HEK293 (cell line): ENCODE measurements at regions not wholly inside any gene's neighbourhood (a gene's known extent, or its start where the extent isn't known, plus 50 kb on each side); places are given as distances from the start of the nearest gene placed in this dataset.

Source experiments
- CTCF ChIA-PET: fragments of 350-600 bp; formaldehyde crosslinking; extraction: SDS; loops from one replicate; lab custom pipeline; 2021; ENCODE audit warnings: antibody characterized with exemption; lab: Yijun Ruan, JAX
- POLR2A ChIA-PET: fragments of 300-600 bp; formaldehyde crosslinking; extraction: SDS; loops from one replicate; lab custom pipeline; 2020; ENCODE audit warnings: antibody characterized with exemption, inconsistent platforms; lab: Yijun Ruan, JAX
- H3K27ac ChIP-seq: fragments of 200-500 bp; sonication (Bioruptor generic); 2 replicates; pipeline ENCODE4 v1.5.1; 2014; ENCODE audit warnings: low read depth, low read length, control low read depth, inconsistent platforms; ENCODE audit errors: extremely low read depth
- H3K36me3 ChIP-seq, 2 experiments: fragments of 200-500 bp in 1 of 2; sonication (Bioruptor generic) in 1 of 2; 1 replicate in 1 of 2; 2 replicates in 1 of 2; pipeline ENCODE4 v1.5.1; 2014 to 2017; ENCODE audit warnings: inconsistent platforms in 2 of 2, low read length in 2 of 2; ENCODE audit not compliant: control insufficient read depth in 2 of 2, insufficient read depth in 1 of 2
- H3K4me1 ChIP-seq: fragments of 200-500 bp; sonication (Bioruptor generic); 2 replicates; pipeline ENCODE4 v1.5.1; 2014; ENCODE audit warnings: mild to moderate bottlenecking, low read length, inconsistent platforms; ENCODE audit not compliant: control insufficient read depth, insufficient read depth
- H3K4me3 ChIP-seq: 2 replicates; pipeline ENCODE4 v1.5.1; 2011; ENCODE audit warnings: low read depth, mild to moderate bottlenecking, control low read depth, low read length, moderate library complexity
- H3K9me3 ChIP-seq: fragments of 200-500 bp; sonication (Bioruptor generic); 2 replicates; pipeline ENCODE4 v1.5.1; 2014; ENCODE audit warnings: low read depth, low read length, inconsistent platforms; ENCODE audit not compliant: control insufficient read depth, insufficient read depth
- AEBP2 ChIP-seq: fragments of 450-650 bp; formaldehyde crosslinking; IDR thresholded peaks from 2 replicates; pipeline ENCODE4 v1.5.1; 2016; ENCODE audit warnings: missing biosample characterization, missing genetic modification characterization, borderline replicate concordance
- GLI4 ChIP-seq: fragments of 450-650 bp; formaldehyde crosslinking; IDR thresholded peaks from 2 replicates; pipeline ENCODE4 v1.5.1; 2016; ENCODE audit warnings: missing biosample characterization, missing genetic modification characterization
- PRDM6 ChIP-seq: fragments of 450-650 bp; formaldehyde crosslinking; IDR thresholded peaks from 2 replicates; pipeline ENCODE4 v1.5.1; 2017; ENCODE audit warnings: missing biosample characterization, missing genetic modification characterization
- SCRT2 ChIP-seq: fragments of 450-650 bp; formaldehyde crosslinking; IDR thresholded peaks from 2 replicates; pipeline ENCODE4 v1.5.1; 2016; ENCODE audit warnings: missing biosample characterization, missing genetic modification characterization
- ZNF174 ChIP-seq: fragments of 450-650 bp; formaldehyde crosslinking; IDR thresholded peaks from 2 replicates; pipeline ENCODE4 v1.5.0; 2017; ENCODE audit warnings: missing biosample characterization, mild to moderate bottlenecking, missing genetic modification characterization
- ZNF202 ChIP-seq: fragments of 450-650 bp; formaldehyde crosslinking; IDR thresholded peaks from 2 replicates; pipeline ENCODE4 v1.5.1; 2016; ENCODE audit warnings: missing biosample characterization, missing genetic modification characterization, borderline replicate concordance
- ZNF221 ChIP-seq: fragments of 450-650 bp; formaldehyde crosslinking; IDR thresholded peaks from 2 replicates; pipeline ENCODE4 v1.5.1; 2017; ENCODE audit warnings: missing biosample characterization, missing genetic modification characterization, borderline replicate concordance
- ZNF341 ChIP-seq: fragments of 450-650 bp; formaldehyde crosslinking; IDR thresholded peaks from 2 replicates; pipeline ENCODE4; 2016; ENCODE audit warnings: low read depth, missing biosample characterization, missing genetic modification characterization
- ZNF548 ChIP-seq: fragments of 450-650 bp; formaldehyde crosslinking; IDR thresholded peaks from 2 replicates; pipeline ENCODE4 v1.5.1; 2016; ENCODE audit warnings: missing biosample characterization, missing genetic modification characterization
- ZNF549 ChIP-seq: fragments of 450-650 bp; IDR thresholded peaks from 2 replicates; pipeline ENCODE4 v1.5.1; 2018; ENCODE audit warnings: missing biosample characterization, missing genetic modification characterization, mild to moderate bottlenecking, inconsistent platforms, moderate library complexity
- ZNF791 ChIP-seq: fragments of 450-650 bp; formaldehyde crosslinking; IDR thresholded peaks from 2 replicates; pipeline ENCODE4 v1.5.1; 2016; ENCODE audit warnings: missing biosample characterization, missing genetic modification characterization
- ZNF843 ChIP-seq: fragments of 450-650 bp; formaldehyde crosslinking; IDR thresholded peaks from 2 replicates; pipeline ENCODE4 v1.5.1; 2016; ENCODE audit warnings: missing biosample characterization, missing genetic modification characterization
- TF ChIP-seq, protein P1 (sequence below): sonication (generic); formaldehyde crosslinking; IDR thresholded peaks from 2 replicates; pipeline ENCODE4 v1.8.1; 2022; ENCODE audit warnings: mild to moderate bottlenecking, moderate library complexity, missing genetic modification reagents
- TF ChIP-seq, protein P2 (sequence below): fragments of 450-650 bp; formaldehyde crosslinking; IDR thresholded peaks from 2 replicates; pipeline ENCODE4 v1.5.1; 2016; ENCODE audit warnings: missing biosample characterization, missing genetic modification characterization, low read depth
- TF ChIP-seq, protein P3 (sequence below): fragments of 450-650 bp; formaldehyde crosslinking; IDR thresholded peaks from 2 replicates; pipeline ENCODE4 v1.5.1; 2016; ENCODE audit warnings: missing biosample characterization, missing genetic modification characterization
- TF ChIP-seq, protein P4 (sequence below): fragments of 450-650 bp; formaldehyde crosslinking; IDR thresholded peaks from 2 replicates; pipeline ENCODE4 v1.5.1; 2016; ENCODE audit warnings: missing biosample characterization, missing genetic modification characterization
- TF ChIP-seq, protein P5 (sequence below): fragments of 450-650 bp; formaldehyde crosslinking; IDR thresholded peaks from 2 replicates; pipeline ENCODE4 v1.5.1; 2016; ENCODE audit warnings: missing biosample characterization, missing genetic modification characterization

DNA sequence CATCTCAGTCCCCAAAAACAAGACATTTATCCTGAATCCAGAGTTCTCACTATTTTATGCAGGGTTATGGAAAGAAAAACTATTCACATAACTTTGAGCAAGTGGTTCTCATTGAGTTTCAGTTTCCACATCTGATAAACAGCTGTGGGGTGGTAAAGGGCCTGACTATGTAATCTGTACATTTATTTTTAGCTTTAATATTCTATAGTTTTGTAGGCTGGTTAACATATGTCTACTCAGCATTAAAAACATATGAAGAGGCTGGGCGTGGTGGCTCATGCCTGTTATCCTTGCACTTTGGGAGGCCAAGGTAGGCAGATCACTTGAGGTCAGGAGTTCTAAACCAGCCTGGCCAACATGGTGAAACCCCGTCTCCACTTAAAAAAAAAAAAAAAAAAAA, 301.5 kb upstream of the CCNG1 start (continued):
- TF ChIP-seq AEBP2 (no peak), ZNF843 (tag by site-specific recombination) (no peak), ZNF791 (tag by site-specific recombination) (no peak), ZNF174 (tag by site-specific recombination) (no peak)
- TF ChIP-seq, protein P1, sequence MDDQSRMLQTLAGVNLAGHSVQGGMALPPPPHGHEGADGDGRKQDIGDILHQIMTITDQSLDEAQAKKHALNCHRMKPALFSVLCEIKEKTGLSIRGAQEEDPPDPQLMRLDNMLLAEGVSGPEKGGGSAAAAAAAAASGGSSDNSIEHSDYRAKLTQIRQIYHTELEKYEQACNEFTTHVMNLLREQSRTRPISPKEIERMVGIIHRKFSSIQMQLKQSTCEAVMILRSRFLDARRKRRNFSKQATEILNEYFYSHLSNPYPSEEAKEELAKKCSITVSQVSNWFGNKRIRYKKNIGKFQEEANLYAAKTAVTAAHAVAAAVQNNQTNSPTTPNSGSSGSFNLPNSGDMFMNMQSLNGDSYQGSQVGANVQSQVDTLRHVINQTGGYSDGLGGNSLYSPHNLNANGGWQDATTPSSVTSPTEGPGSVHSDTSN (CRISPR knock-in tag) = no peak

- Histone ChIP-seq H3K36me3 (no peaks in the 10 kb centered on the region), H3K4me1 (no peaks in the 10 kb centered on the region), H3K9me3 (no peaks in the 10 kb centered on the region), H3K4me3 (no peak overlapping the region), H3K27ac (no peak overlapping the region)
- no peak for TF ChIP-seq ZNF341 (tag by site-specific recombination)
- TF ChIP-seq, protein P2, sequence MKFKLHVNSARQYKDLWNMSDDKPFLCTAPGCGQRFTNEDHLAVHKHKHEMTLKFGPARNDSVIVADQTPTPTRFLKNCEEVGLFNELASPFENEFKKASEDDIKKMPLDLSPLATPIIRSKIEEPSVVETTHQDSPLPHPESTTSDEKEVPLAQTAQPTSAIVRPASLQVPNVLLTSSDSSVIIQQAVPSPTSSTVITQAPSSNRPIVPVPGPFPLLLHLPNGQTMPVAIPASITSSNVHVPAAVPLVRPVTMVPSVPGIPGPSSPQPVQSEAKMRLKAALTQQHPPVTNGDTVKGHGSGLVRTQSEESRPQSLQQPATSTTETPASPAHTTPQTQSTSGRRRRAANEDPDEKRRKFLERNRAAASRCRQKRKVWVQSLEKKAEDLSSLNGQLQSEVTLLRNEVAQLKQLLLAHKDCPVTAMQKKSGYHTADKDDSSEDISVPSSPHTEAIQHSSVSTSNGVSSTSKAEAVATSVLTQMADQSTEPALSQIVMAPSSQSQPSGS = peak; percentile 71
- POLR2A ChIA-PET = no interaction called here
- CTCF ChIA-PET = no interaction called here
These were observed 275.9 kb upstream of the CCNG1 start for GRCh38 chr5:163161512-163161911.

- Histone ChIP-seq H3K4me3 (no peak overlapping the region), H3K9me3 (no peaks in the 10 kb centered on the region), H3K27ac (no peak overlapping the region), H3K4me1 (no peaks in the 10 kb centered on the region), H3K36me3 (no peaks in the 10 kb centered on the region)
- ChIA-PET POLR2A (no interaction called here), CTCF (no interaction called here)
- TF ChIP-seq, protein P3, sequence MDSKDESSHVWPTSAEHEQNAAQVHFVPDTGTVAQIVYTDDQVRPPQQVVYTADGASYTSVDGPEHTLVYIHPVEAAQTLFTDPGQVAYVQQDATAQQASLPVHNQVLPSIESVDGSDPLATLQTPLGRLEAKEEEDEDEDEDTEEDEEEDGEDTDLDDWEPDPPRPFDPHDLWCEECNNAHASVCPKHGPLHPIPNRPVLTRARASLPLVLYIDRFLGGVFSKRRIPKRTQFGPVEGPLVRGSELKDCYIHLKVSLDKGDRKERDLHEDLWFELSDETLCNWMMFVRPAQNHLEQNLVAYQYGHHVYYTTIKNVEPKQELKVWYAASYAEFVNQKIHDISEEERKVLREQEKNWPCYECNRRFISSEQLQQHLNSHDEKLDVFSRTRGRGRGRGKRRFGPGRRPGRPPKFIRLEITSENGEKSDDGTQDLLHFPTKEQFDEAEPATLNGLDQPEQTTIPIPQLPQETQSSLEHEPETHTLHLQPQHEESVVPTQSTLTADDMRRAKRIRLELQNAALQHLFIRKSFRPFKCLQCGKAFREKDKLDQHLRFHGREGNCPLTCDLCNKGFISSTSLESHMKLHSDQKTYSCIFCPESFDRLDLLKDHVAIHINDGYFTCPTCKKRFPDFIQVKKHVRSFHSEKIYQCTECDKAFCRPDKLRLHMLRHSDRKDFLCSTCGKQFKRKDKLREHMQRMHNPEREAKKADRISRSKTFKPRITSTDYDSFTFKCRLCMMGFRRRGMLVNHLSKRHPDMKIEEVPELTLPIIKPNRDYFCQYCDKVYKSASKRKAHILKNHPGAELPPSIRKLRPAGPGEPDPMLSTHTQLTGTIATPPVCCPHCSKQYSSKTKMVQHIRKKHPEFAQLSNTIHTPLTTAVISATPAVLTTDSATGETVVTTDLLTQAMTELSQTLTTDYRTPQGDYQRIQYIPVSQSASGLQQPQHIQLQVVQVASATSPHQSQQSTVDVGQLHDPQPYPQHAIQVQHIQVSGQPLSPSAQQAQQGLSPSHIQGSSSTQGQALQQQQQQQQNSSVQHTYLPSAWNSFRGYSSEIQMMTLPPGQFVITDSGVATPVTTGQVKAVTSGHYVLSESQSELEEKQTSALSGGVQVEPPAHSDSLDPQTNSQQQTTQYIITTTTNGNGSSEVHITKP = no peak
- TF ChIP-seq, protein P4, sequence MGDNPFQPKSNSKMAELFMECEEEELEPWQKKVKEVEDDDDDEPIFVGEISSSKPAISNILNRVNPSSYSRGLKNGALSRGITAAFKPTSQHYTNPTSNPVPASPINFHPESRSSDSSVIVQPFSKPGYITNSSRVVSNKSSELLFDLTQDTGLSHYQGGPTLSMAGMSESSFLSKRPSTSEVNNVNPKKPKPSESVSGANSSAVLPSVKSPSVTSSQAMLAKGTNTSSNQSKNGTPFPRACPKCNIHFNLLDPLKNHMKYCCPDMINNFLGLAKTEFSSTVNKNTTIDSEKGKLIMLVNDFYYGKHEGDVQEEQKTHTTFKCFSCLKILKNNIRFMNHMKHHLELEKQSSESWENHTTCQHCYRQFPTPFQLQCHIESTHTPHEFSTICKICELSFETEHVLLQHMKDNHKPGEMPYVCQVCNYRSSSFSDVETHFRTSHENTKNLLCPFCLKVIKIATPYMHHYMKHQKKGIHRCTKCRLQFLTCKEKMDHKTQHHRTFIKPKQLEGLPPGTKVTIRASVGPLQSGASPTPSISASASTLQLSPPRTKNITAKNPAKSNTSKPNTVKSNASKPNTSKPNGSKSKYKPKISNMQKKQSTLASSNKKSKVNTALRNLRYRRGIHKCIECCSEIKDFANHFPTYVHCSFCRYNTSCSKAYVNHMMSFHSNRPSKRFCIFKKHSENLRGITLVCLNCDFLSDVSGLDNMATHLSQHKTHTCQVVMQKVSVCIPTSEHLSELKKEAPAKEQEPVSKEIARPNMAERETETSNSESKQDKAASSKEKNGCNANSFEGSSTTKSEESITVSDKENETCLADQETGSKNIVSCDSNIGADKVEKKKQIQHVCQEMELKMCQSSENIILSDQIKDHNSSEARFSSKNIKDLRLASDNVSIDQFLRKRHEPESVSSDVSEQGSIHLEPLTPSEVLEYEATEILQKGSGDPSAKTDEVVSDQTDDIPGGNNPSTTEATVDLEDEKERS (tag by site-specific recombination) = no peak
- TF ChIP-seq ZNF202 (tag by site-specific recombination) = no peak
- no peak for TF ChIP-seq SCRT2 (tag by site-specific recombination)
- no peak for TF ChIP-seq PRDM6
- no peak for TF ChIP-seq ZNF549 (tag by site-specific recombination)
- no peak for TF ChIP-seq ZNF548 (tag by site-specific recombination)
- no peak for TF ChIP-seq ZNF221 (tag by site-specific recombination)
- TF ChIP-seq, protein P5, sequence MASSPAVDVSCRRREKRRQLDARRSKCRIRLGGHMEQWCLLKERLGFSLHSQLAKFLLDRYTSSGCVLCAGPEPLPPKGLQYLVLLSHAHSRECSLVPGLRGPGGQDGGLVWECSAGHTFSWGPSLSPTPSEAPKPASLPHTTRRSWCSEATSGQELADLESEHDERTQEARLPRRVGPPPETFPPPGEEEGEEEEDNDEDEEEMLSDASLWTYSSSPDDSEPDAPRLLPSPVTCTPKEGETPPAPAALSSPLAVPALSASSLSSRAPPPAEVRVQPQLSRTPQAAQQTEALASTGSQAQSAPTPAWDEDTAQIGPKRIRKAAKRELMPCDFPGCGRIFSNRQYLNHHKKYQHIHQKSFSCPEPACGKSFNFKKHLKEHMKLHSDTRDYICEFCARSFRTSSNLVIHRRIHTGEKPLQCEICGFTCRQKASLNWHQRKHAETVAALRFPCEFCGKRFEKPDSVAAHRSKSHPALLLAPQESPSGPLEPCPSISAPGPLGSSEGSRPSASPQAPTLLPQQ (tag by site-specific recombination) = no peak
- TF ChIP-seq GLI4 (tag by site-specific recombination) = no peak
These were observed 274.8 kb upstream of the CCNG1 start for GRCh38 chr5:163162645-163163044.
